GM18499 (cell line): ENCODE measurements at regions not wholly inside any gene's neighbourhood (a gene's known extent, or its start where the extent isn't known, plus 50 kb on each side); places are given as distances from the start of the nearest gene placed in this dataset.
"Not testable (repeated sequence)": the region's sequence is repeated elsewhere in the genome, so short reads cannot be mapped to it uniquely, and the experiment has no call there.

Experiments used
- ATAC-seq: cut with Tn5 transposase; IDR thresholded peaks from one replicate; pipeline ENCODE4 v1.9.1; 2021; ENCODE audit warnings: moderate number of reproducible peaks; ENCODE audit not compliant: insufficient read depth, unreplicated experiment

DNA sequence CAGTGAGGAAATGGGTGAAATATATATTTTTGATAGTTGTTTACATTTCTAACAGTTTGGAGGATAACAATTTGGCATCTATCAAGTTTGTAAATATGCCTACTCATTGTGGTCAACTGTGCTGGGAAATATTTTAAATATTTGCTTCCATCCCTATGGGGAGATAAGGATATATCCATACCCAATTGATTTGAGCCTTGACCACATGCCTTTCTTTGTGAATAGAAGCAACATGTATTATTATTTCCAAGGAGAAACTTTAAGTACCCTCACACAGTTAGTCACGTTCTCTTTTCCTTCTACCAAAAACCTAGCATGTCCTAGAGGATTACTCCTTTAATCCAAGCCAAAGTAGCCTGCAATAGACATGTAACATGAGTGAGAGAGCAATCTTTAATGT lies 245.4 kb upstream of the CBLB start:
- no peak for ATAC-seq

DNA sequence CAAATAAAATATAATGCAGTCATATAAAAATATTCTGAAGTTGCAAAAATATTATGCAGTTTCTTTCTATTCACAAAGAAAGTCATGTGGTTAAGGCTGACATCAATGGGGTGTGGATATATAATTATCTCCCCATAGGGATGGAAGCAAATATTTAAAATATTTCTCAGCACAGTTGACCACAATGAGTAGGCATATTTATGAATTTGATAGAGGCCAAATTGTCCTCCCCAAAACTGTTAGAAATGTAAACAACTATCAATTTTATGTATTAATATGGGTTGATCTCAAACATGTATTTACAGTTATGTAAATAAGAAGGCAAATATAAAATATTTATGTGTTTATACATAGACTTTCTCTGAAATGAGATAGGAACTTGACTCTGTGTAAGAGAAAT lies 246.0 kb upstream of the CBLB start:
- ATAC-seq, result no peak

DNA sequence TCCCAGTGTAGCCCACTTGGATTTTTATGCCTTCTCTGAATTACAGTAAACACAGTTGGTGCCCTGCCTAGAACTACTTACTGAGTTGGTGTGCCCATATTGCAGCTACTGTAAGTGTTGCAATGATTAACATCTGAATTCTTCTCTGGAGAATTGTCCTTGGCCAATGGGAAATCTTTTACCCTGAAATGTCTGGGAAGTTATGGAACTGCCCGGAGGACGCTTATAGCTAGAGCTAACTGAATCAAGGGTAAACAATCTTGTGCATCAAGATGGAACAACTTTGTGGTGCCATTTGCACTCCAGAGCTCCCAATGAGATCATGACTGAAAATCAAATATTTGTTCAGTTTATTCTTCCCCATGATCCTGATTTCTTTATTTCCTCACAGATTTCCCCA lies 246.7 kb upstream of the CBLB start:
- no peak for ATAC-seq

DNA sequence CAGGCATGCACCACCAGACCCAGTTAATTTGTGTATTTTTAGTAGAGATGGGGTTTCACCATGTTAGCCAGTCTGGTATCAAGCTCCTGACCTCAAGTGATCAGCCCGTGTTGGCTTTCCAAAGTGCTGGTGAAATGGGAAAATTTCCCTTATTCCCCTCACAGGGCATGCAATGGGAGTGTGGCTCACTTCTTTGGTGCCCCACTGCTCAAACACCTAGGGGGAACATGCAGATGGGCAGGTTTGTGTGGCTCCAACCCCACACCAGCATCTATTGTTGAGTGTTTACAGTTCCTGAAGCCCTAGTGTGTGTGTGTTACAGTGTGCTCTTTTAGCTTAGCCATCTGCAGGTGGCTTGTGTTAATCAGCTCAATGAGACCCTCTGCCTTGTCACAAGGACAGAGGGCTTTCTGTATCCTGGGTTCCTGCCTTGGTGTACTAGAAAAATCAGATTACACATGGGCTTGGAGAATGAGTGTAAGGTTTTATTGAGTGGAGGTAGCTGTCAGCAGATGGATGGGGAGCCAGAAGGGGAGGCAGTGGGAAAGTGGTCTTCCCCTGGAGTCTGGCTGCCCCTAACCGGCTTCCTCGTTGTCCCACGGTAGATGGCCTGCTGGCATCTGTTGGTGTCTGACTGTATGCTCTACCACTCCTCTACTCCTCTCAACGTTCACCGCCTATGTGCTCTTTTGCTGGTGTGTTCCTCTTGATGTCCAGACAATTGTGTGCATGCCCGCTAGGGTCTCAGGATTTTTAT lies 248.1 kb upstream of the CBLB start:
- ATAC-seq, result no peak

DNA sequence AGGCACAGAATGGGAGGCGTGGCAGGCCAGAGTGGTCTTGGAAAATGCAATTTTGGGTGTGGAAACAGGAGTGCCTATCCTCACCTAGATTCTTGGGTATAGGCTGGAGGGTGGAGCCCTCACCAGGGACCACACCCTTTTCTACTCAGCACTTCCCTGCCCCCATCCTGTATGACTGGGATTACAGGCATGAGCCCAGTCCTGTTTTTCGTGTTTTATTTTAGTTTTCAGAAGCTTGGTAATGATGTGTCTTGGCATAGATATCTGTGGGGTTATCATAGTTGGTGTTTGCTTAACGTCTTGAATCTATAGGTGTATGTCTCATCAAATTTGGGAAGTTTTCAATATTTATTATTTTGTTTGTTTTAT lies 248.7 kb upstream of the CBLB start:
- no peak for ATAC-seq

DNA sequence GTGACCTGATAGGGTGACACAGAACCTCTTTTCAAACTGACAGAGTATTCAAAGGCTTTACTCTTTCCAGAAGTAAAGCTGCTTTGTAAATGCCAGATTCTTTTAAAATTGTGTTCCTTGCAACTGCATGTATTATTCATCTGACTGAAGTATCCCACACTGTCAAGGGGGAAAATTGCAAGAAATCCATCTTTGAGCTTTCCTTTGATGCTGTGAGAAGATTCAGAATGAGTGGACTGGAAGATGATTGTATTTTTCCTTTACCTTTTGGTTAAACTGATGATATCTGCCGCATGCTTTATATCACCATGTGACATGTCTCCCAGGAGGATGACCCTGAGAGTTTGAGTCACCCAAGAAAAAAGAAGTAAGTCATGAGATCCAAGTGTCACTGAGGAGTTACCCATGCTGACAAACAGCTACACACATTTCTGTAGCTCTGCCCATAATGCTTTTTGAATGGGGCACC lies 250.8 kb upstream of the CBLB start:
- ATAC-seq, result no peak

DNA sequence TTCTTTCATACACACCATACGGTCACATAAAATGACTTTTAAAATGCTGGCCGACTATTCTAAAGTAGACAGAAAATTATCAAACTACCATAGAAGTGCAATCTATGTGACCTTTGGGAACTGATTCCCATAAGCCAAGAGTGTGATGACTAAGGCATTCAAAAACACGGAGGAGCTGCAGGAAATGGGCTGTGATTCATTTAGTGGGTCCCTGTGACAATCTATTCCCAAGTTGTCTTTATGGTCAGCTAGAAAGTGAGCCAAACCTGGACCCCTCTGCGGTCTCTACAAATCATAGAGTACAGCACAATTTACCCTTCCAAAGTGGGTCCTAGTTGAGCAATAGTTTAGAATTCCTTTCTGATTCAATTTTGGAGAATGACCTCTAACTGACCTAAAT lies 251.5 kb upstream of the CBLB start:
- no peak for ATAC-seq

DNA sequence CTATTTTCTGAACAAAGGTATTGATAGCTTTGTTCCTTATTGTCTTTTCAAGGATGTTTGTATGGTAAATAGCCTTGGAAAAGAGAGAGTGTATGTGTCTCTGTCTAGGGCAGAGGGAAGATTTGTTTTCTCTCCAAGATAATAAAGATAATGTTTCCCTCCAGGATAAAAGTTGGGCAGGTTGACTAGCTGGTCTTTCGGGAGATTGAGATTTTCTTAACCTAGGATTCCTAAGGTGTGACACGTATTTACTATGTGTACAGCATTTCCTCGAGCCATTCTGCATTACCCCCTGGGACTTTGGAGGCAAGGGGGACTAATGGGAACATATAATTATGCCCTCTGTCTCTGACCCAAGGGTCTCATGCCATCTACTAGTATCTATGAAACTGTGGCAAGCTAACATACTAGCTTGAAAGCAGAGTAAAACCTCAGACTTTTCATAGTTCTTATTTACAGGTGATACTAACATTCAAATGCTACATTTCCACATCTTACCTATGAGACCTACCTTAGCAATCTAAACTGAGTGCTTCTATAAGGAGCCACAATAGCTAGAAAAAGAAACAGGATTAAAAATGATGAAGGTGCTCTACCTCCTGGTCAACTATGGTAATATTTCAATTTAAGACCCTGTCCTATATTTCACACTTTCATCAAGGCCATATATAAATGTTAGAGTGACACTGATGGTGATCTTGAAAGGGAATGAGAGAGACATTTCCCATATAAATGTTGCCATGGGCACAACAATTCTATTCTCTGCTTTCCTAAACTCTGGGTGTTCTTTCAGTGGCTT lies 252.9 kb upstream of the CBLB start:
- ATAC-seq, result no peak

DNA sequence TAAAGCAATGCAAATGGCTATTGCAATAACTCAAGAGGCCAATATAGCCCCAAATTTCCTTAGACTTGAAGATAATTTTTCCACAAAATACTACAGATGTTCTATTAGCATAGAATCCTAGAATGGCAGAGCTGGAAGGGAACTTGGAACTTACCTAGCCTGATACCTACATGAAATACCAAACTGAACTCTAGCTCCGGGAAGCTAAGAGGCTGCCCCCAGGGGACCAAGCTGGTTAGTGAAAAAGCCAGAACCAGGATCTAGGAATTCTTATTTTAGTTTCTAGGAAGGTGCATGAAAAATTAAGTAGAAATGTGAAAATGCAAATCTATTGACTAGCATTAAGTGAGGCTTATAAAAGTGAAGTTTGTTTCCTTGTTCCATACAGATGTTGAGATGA lies 256.0 kb upstream of the CBLB start:
- ATAC-seq, result no peak

DNA sequence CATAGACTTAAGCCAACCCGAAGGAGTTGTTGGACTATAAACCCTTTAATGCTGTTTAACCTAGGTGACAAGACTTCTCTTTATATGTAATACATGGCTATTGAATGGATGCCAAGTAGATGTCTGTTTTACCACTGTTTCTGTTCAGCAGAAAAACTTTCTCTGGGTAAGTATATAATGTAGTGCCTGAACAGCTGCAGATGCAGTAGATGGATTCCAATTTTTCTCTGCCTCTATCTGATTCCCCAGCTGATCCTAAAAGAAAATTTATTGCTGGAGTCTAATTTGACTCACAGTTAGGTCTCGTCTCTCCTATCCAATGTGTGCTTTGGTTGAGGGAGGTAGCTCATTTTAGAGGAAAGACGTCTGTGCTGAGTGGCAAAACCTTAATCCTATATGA lies 256.5 kb upstream of the CBLB start:
- ATAC-seq, result no peak

DNA sequence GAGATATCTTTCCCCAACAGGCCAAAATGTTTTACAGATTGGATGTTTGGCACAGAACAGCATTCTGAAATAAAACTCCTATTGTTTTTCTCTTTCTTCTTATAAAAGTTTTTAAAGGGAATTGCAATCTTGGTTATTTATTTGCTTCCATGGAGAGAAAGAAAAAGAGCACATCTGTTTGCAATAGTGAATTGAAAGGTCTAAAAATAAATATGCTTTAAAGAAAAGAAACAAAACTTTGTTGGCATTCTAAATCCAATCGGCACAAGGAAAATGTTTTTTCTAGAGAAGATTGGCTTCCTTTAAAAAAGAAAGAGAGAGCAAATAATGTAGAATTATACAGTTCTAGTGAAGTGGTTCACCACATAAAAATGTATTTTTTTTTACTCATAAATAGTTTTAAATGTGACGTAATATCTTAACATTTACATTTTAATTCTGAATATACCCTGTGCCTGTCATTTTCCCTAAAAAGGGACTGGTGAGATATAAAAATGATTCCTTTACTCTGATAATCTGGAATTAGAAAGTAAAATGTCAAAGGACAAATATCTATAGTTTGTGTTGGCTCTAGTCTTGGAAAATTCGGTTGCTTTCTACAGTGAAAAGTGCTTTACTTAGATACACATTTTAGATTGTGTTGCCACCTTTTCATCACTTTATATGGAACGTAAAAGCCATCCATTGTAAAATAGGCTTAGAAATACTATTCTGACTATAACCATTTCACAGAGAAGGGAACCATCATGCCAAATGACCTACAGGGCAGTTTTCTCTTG lies 257.4 kb upstream of the CBLB start:
- no peak for ATAC-seq

DNA sequence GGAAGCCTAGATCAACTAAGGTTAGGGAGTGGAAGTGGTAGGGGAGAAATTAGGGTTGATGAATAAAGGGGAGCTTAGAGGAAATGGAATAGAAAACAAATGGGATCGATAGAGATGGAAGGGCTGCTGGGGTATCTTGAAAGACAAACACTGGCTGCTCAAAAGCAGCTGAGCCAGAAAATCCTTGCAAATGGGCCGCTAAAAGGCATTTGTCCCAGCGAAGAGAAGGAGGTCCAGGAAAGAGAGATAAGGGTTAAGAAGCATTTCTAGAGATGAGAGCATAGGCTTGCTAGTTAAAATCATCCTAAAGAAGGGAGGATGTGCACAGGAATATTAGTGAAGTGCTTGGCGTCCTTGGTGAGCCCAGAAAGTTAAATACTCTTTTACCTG lies 258.0 kb upstream of the CBLB start:
- no peak for ATAC-seq

DNA sequence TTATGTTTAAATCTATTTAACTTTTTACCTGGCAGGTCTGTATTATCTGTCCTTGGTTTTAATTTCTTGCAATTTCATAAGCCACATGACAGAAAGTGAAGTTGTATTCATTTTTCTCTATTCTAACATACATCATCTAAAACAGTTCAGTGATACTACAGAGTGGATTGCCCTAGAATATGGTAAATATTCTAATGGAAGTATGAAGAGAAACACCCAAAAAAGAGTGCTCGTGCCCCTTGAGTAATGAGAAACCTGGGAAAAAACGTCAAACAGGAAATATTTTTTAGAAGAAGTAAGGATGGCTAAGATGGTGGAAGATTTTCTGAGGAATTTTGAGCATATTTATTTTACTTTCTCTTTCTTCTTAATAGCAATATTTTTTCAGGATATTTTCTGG lies 261.1 kb upstream of the CBLB start:
- ATAC-seq, result no peak

DNA sequence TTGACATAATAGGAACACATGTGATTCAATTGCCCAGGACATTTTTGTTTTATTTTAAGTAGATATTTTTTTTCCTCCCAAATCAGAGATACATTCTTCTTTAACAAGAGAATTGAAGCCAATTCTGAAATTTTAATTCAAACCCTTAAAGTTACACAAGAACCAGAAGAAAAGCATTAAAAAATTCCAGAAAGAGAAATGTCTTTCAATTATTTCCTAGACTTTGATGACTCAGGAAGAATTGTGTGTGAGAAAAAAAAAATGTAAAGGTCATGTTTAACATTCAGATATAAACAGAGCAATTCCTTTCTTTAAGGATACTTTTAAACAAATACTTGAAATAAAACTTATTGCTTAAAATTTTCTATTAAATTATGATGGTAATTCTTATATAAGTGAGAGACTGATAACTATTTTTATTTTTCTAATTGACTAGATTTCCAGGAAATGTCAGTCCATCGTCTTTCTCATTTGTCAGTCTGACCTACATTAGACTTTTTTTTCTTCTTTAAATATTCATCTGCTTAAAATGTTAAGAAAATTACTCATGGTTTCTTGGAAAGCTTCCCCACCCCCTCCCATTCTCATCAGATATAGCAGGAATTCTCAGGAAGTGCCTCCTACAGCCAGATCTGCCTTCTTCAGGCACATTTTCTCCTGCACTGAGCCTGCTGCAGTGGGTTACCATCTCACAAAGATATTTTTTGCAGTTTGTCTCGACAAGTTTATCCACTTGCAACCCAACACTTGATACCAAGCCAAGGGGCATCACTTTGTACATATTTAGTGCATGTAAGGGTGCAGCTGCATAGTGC lies 261.8 kb upstream of the CBLB start:
- no peak for ATAC-seq

DNA sequence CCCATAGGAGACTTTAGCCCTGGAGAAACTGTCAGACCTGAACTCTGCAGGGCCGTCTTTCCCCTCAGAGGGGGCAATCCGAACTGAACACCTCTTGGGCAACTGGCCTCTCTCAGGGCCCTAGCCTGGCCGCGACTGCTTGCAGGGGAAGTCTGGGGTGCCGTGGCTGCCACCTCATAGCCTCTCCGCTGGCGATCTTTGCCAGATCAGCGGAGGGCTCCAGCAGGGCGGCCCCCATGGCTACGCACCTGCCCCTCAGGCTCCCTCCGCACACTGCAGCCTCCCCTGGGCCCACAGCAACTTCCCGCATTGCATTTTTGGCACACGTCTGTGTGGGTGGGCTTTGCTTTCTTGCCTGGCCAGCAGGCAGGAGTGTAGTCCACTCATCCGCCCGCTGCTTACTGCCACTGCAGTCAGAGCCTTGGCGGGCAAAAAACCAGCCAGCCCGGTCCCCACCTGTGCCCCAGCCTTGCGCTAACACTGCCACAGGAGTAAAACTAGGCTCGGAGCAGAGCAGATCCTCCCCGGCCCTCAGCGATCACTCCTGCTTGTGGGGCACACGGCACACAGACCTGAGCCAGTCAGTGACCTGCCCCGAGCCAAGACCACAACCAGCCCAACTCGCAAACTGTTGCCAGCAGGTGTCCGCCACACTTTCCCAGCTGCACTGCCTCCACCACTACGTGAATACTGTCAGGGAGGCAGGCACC lies 266.8 kb upstream of the CBLB start:
- ATAC-seq, result no peak

DNA sequence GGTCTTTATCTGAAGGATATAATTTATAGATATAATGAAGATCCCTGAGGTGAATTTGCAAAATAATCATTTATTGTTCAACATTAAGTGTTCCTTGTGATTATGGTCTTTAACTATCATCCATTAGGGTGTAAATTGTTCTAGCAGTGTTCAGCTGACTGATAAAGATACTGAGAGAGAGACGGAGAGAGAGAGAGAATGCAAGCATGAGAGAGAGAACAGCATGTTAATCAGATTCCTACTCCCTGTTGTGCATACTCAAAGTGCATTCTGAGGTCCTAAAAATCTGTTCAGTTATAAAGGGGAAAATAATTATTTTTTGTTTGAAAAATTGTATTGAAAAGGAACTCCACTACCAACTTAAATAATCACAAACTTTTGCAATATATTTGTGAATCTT lies 271.0 kb upstream of the CBLB start:
- no peak for ATAC-seq

DNA sequence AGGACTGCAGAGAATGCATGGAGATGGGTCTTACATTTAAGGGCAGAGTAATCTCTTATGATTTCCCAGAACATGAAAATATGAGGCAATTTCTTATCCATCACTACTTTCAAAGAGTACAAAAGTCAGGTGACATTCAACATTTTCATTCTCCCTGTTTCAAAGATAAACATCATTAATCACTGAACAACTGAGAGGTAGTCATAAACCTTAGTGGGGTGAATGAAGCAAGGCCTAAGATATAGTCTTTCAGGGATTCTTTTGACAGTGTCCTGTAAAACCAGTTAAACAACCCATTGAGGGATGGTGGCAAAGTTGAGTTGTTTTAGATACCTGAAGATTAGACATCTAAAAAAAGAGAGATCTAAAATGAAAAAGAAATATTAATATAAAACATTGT lies 271.6 kb upstream of the CBLB start:
- ATAC-seq, result no peak

DNA sequence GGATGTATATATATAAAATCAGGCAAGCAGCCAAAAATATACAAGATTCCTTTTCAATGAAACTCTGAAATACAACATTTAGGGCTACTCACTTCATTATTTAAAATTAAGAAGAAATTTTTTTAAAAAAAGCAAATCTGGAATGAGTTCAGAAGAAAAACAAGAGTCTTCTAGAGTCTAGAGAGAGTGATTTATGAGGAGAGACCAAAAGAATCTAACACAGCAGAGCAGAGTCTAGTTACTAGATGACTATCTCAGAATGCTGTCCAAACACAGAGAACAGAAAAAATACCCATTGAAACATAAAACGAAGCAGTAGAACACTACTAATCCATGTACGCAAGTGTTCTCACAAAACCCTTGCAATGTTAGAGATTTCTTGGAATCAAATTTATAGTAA lies 275.2 kb upstream of the CBLB start:
- ATAC-seq, result no peak

DNA sequence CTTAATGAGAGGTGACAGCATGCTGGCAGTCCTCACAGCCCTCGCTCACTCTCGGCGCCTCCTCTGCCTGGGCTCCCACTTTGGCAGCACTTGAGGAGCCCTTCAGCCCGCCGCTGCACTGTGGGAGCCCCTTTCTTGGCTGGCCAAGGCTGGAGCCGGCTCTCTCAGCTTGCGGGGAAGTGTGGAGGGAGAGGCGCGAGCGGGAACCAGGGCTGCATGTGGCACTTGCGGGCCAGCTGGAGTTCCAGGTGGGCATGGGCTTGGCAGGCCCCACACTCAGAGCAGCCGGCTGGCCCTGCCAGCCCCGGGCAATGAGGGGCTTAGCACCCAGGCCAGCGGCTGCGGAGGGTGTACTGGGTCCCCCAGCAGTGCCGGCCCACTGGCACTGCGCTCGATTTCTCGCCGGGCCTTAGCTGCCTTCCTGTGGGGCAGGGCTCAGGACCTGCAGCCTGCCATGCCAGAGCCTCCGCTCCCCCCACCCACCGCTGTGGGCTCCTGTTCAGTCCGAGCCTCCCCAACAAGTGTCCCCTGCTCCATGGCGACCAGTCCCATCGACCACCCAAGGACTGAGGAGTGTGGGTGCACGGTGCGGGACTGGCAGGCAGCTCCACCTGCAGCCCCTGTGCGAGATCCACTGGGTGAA lies 279.7 kb upstream of the CBLB start:
- not testable (repeated sequence) for ATAC-seq
